Stimulated activated CD4-positive, alpha-beta T cell treated with anti-CD3 and anti-CD28 coated beads, Interleukin-1b, Interleukin-23, amount 100 ng/mL, for 4 hours (primary cell): ENCODE measurements at regions not wholly inside any gene's neighbourhood (a gene's known extent, or its start where the extent isn't known, plus 50 kb on each side); places are given as distances from the start of the nearest gene placed in this dataset.
A peak's percentile ranks its signal among the peaks of the same experiment; 100 is the strongest.
"Not testable (repeated sequence)": the region's sequence is repeated elsewhere in the genome, so short reads cannot be mapped to it uniquely, and the experiment has no call there.

Experiments
- DNase-seq, 2 donors: peaks; one replicate each; pipeline ENCODE4 v3.0.0-alpha.2; 2020; ENCODE audit warnings: low read depth in 2 of 2

DNA sequence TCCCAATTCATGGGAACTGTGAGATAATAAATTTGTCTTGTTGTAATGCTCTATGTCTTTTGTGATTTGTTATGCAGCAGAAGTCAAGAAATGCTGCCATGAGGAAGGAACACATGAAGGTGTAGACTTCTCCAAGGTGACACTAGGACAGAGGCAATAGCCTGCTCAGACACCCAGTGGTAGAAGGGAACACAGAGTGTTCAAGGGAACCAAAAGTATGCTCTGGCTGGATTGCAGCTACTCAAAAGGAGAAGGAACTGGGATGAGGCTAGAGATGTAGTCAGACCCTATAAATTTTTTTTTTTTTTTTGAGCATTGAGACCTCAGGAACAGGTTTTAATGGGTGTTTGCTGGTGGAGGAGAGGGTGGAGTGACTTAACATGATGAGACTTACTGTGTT lies 232.5 kb downstream of the PARP8 start:
- no peak for DNase-seq

DNA sequence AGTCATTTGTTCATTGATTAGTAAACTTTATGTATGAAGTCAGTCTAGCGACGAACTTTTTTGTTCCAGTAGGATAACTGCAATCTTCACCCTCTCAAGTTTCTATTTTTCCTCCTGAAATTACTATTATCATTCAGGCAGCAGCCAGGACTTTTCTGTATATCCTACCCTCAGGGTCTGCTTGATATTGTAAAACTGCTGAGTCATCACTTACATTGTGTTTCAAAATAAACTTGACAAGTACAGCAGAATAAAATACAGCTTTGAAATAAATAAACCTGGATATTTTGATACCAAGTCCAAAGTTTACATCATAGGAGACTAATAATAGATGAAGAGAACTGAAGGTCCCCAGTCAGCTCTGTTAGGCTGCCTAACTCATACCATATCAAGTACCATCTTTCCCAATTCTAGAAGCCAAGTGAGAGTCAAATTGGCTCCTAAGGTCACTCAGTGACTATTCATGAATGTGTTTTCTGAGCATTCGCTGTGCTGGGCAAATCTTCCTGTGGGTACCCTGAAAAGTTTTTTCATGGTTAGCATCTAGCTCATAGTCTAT lies 234.6 kb downstream of the PARP8 start:
- DNase-seq = no peak

DNA sequence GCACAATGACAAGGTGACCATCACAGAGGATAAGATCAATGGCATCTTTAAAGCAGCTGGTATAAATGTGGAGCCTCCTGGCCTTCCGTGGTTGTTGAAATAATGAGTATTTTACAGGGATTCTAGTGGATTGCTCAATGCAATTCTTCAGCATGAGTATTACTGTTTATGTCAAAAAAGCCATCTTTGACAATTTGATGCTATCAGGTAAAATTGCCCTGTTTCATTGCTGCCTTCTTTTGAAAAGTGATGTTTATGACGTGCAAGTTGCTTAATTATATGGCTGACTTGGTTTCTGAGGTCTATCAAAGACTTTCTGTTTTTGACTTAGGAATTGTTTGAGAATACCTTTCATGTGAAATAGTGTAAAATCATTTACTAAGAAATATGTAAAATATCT lies 237.2 kb downstream of the PARP8 start:
- no peak for DNase-seq

DNA sequence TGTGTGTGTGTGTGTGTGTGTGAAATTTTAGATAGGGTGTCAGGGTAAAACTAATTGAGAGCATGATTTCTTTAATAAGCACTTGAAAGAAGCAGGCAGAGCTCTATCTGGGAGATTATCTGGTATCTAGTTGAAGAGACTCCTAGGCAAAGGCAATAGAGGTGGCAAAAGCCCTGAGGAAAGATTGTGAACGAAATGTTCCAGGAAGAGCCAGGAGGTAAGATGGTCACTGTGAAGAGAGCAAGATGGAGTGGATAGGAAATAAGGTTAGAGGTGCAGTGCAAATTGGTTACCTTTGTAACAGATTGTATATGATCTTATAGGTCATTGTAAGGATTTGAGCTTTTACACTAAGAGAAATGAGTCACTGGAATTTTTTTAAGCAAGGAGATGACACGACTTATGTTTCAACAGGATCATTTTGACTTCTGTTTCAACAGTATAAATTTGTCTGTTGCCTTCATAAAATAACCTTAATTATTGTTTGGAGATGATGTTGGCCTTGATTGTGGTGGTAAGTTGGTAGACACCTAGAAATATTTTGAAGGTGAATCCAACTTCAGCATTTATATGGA lies 239.6 kb downstream of the PARP8 start:
- DNase-seq = no peak

DNA sequence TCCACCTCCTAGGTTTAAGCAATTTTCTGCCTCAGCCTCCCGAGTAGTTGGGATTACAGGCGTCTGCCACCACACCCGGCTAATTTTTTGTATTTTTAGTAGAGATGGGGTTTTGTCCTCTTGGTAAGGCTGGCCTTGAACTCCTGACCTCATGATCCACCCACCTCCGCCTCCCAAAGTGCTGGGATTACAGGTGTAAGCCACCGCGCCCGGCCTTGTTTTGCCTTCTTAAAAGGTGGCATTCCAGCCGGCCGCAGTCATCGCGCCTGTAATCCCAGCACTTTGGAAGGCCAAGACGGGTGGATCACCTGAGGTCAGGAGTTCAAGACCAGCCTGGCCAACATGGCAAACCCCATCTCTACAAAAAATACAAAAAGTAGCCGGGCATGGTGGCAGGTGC lies 253.7 kb downstream of the PARP8 start:
- not testable (repeated sequence) for DNase-seq

DNA sequence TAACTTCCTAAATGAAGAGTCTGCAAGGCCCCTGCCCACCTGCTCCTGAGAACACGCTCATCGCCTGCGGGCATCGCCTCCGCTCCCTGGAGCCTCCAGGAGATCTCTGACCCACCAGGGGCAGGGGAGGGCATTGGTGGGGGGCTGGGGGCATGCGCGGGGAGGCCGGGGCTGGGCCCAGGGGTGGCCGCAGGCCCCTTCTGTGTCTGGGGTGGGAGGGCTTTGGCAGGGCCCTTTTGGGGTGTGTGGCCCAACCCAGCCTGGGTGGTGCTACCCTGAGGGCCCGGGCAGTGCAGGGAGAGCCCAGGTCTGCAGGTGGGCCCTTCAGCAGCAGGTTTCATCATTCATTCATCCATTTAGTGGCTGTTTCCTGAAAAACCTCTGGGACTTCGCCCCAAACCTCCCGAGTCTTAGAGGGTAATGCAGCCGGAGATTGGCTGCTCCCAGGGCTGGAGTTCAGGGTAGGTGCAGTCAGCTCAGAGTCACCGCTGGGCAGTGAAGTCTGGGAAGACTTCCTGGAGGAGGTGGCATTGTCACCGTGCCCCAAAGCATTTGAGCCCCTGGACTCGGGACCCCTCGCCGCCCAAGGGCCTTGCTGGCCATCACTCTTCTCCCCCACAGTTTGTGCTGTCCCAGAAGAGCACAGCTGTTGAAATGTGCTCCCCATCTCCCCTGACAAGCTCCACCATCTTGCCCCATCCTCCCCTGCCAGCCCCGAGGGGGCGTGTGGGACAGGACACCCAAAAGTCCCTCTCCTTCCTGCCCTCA lies 255.1 kb downstream of the PARP8 start:
- DNase-seq = no peak

DNA sequence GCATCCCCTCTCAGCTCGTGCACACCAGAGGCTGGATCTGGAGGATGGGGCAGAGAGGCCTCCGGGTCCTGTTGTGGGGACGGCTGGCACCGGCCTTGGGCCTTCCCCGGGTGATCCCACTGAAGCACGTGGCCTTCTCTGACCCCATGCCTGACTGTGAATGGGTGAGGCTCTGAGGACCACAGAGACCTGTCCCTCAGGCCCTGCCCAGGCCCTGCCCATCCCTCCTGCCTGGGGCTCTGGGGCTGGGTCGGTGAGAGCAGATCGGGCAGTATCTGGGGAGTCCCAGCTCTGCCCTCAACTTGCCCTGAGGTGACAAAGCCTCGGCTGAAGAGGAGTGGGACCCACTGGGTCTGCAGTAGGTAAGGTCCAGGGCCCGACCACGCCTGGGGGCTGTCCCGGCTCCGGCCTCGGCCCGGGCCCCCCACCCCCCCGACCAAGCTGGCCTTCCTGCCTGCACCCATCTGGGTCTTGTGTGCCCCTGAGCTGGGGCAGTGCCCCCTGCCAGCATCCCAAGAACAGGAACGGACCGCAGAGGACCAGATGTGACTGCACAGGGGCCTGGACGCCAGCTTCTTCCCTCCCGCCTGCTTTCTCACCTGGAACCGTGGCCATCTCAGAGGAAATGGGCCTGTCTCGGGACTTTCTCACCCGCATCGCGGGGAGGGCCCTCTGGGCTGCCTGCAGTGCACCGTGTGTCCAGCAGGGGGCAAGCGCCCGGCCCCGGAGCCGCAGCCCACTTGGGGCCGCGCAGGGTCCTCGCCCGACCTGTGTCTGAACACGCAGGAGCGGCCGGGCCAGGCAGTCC lies 255.9 kb downstream of the PARP8 start:
- DNase-seq = peak in 1 of 2 donors; percentile 2

DNA sequence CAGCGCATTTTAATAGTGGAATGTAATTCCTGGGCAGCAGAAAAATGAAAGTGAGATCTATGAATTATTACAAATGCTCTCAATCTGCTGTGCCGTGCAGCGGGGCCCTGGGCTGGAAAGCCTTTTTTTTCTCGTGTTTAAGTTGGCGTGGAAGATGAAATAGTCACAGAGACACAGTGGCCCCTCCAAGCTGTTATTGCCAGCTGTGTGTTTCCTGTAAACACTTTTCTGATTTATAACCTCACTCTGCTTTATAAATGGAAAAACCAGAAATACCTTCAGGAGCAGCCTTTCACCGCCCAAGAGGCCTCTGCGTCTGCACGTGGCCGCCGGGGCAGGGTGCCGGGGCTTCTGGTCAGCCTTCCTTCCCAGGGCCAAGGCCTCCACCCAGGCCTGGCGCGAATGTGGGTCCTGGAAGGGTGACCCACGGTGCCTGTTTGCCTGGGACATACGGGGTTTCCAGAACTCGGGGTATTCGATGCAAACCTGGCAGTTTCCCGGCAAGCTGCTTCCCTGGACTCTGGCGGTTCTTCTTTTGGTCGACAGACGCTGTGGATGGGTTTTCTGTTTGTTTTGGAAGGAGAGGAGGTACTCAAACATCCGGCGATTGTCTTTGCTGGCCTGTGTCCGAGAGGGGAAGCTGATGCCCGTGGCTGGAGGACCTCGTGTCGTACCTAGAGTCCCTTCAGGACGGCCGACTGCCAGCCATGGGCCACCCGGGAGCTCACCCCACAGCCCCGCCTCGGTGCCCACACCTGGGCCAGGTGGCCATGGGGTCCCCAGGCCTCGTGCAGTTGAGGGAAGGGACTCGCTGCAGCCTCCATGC lies 256.7 kb downstream of the PARP8 start:
- DNase-seq = no peak

DNA sequence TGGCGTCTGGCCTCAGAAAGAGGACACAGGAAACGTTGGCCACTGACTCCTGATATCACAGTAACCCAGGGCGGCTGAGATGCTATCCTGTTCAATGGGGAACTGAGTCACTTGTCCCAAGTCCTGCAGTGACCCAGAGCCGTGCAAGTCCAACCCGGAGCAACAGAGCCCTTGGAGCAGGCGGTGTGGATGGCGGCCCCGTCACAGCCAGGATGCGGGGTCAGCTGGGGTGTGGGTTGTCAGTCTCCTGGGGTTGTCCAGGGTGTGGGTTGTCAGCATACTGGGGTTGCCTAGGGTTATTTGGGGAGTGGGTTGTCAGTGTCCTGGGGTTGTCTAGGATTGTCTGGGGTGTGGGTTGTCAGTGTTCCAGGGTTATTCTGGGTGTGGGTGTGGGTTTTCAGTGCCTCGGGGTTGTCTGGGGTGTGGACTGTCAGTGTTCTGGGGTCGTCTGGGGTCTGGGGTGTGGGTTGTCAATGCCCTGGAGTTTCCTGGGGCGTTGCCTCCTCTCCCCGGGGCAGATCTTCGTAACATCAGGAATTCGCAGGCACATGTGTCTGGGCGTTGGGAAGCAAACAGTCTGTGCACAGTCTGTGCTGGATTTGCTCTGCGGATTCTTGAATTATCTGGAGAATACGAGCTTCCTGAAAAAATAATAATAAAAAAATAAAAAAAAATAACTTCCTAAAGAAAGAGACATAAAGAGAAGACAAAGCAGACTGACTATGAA lies 257.5 kb downstream of the PARP8 start:
- no peak for DNase-seq

DNA sequence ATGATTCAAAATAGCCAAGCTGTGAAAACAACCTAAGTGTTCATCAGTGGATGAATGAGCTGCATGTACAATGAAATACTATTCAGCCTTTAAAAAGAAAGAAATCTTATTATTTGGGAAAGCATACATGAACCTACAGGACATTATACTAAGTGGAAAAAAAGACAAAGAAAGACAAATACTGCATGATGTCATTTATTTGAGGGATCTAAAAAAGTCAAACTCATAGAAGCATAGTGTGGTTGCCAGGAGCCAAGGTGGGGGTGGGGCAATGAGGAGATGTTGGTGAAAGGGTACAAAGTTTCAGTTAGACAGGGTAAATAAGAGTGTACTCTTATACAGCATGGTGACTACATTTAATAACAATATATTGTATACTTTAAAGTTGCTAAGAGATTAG lies 261.5 kb downstream of the PARP8 start:
- no peak for DNase-seq

DNA sequence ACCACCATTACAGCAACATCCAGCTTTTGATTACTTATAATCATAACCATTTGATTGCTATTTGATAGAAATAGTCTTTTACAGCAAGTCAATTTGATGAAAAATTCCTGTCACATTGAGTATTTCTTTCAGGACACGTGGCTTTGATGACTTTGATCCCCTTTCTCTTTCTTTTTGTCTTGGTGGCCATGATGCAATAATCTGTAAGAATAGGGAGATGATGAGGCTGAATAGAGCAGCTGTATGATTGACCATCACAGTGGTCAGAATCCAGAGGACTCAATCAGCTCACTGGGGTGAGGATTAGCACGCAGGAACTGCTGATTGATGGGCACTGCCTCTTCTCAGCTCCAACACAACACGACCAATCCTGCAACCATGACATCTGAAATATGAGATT lies 262.7 kb downstream of the PARP8 start:
- DNase-seq = no peak

DNA sequence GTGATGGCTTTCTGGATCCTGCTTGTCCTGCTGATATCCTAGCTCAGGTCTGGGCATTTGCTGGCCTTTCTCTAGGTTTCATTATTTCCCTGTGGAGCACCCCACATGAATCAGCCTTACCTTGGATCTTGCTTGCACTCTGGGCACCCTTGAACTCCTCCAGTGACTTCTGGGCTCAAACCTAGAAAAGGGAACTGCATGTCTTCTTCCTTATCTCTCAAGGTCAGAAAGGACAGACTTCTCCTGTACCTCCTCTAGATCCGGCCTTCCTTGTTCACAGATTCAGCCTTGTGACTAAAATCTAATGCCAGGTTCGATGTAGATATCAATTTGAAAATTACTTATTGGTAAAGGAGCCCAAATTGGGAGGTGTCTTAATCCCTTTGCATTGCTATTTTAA lies 267.9 kb downstream of the PARP8 start:
- DNase-seq = no peak

DNA sequence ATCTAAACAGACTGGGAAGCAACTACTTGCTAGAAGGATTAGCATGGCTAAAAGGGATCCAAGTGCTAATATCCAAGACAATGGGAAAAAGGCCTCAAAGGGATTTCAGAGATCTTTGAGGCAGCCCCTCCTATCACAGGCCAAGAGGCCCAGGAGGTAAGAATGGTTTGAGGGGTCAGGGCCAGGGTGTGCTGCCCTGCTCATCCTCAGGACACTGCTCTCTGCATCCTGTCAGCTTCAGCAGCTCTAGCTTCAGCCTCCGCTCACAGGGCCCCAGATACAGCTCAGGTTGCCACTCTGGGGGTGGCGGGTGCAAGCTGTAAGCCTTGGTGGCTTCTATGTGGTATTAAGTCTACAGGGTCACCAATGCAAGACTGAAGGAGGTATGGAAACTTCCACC lies 278.7 kb downstream of the PARP8 start:
- DNase-seq = no peak

DNA sequence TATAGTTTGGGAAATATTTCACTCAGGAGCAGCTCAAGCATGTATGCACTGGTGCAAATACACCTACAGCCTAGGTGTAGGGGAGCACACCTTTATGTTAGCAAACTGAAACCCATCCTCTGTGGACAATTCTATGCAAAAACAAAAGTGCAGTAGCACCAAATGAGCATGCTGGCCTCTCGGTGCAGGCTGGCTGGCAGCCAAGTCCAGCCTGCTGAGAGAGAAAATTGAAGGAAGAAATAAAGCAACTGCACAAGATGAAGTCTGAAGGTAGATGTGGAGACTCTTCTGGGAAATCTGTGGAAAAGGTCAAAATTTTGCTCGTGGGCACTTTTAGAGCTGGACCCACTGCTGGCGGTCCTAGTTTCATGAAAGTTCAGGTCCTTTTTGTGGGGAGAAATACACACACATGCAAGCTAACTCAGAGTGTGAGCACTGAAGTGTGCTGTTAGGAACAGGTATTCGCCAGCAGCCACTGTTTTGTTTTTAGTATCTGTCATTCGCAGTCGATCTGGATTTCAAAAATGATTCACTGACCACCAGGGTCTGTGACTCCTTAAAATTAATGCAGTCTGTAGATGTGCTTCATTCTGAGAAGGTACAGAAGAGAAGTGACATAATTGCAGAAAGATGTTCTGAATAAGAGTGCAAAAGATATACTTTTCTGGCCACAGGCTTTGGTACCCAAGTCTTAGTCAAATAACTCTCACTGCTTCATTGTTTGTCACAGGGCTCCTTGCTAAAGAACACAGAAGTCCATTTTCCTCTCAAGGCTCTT lies 281.7 kb downstream of the PARP8 start:
- no peak for DNase-seq

DNA sequence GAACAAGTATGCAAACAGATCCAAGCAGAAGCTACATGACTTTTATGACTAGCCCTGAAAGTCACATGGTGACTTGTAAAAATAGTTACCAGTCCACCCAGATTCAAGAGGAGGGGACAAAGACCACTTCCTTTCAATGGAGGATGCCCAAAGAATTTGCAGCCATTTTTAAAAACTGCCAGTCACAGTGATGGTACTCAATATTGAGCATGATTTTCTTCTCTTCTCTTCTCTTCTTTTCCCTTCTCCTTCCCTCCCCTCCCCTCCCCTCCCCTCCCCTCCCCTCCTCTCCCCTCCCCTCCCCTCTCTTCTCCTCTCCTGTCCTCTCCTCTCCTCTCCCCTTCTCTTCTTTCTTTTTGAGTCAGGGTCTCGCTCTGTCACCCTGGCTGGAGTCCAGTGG lies 286.9 kb downstream of the PARP8 start:
- DNase-seq = no peak

DNA sequence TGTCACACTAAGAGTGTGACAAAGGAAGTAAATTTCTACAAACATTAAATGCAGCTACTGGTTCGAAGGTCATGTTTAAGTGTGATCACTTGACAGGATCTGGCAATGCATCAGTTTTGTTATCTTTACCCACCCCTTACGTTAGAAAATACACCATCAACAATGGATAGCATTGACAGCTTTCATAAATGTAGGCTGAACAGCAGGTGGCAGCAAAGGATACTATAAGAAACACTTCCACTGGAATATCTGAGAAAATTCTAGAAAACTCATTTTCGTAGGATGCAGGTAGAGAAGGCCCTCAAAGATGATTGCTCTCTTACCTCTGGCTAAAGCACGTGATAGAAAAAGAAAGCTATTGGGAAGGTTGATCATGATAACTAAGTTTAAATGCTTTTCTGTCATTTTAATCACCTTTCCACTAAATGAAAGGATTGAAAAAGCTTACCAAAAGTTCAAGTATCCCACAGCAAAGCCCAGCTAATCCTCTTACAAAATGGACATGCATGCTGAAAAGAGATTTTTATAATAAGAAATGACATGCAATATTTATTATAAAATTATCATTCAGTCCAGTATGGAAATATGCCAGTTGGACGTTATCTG lies 292.5 kb downstream of the PARP8 start:
- no peak for DNase-seq

DNA sequence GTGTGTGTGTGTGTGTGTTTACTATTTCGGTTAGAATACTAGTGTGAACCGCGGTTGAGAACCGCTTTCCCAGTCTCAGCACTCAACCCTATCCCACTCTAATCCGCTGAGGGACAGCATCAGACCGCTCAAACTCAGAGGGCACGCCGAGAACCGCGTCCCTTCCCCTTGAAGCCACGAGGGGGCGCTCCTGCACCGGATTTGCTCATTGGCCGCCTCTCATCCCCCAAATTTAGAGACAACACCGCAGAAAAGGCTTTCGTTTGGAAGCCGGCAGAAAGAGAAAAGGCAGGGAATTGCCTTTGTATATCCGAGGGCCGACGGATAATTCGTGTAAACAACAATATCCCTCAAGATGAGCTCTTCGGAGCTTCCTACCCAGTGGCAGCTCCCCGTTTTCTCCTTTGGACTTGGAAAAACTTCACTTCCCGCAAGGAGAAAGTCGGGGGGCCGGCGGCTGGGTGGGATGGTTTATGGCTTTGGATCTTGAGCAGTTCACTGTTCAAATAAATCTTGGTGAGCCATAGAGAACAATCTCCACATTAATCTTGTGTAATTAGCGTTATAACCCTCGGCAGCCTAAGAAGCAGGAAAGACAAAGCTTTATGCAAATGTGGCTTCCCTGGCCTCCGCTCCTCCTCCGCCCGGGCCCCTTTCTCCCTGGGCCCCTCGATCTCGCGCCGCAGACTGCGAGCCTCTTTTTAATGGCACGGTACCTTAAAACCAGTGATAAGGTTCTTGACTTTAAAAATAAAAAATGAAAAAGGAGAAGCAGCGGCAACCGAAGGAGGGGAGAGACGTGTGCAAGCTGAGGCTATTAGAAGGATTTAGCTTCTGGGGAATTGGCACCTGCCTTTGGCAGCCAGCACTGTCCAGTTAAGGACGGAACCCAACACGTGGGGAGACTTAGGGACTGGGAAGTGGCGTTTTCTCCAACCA lies 296.8 kb downstream of the PARP8 start:
- DNase-seq = peak; percentile 48 to 58

DNA sequence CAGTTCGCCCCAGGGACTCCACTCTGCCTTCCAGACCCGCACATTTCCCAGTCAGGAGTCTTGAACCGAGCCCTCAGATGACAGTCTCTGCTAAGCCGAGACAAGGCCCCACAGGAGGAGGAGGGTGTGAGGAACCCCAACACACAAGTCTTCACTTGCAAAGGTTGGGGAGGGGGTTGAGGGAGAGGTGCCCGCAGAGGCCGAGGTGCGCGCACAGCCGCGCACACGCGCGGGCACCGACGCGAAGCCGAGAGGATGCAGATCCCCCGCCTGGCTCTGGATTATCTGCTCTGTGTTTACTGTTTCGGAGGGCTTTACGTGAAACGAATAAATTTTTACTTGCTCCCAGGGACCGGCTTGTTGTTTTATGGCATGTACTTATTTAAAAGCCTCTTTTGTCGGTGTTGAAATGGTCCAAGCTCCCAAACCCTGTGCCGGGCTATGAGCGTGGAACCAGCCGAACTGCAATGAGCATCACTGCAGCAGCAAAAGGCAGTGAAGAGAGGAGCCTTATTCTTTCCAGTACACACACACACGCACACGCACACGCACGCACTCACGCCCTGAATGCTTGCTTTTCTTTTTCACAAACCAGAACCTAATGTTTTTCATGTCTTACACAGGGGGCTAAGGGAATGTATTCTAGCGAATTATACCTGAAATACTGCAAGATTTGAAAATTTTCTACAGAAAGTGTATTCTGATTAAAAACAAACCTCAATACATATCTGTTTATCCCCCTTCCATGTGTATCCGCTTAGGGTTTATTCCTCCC lies 297.7 kb downstream of the PARP8 start:
- no peak for DNase-seq
